ENCODE measurements at regions not wholly inside any gene's neighbourhood (a gene's known extent, or its start where the extent isn't known, plus 50 kb on each side); places are given as distances from the start of the nearest gene placed in this dataset.

DNA sequence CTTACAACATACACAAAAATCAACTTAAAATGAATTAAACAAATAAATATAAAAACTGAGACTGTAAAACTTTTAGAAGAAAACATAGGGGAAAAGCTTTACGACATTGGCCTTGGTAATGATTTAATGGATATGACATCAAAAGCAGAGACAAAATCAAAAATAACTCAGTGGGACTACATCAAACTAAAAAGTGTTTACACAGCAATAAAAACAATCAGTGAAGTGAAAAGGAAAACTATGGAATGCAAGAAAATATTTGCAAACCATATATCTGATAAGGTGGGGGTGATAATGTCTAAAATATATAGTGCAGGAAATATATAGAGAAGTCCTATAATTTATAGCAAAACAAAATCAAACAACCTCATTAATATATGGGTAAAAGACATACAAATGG lies 364.4 kb upstream of the INTU start:
- TF ChIP-seq CTCF (CRISPR knock-in tag; IDR thresholded peaks at IDR 0.05) = no peak
- TF ChIP-seq ZNF274 (CRISPR knock-in tag; IDR thresholded peaks at IDR 0.05) = no peak
- TF ChIP-seq ZNF263 (CRISPR knock-in tag; IDR thresholded peaks at IDR 0.05) = no peak
- TF ChIP-seq PCBP2 (optimal IDR thresholded peaks at IDR 0.05; ENCODE audit: low read depth, low read length, poor library complexity, severe bottlenecking) = no peak
- TF ChIP-seq ELF4 (CRISPR knock-in tag; IDR thresholded peaks at IDR 0.05; ENCODE audit: borderline replicate concordance) = no peak
- no peak for TF ChIP-seq ZNF567 (CRISPR knock-in tag; IDR thresholded peaks at IDR 0.05; ENCODE audit: borderline replicate concordance)
- no peak for TF ChIP-seq ZNF639 (CRISPR knock-in tag; conservative IDR thresholded peaks at IDR 0.05)
